ENCODE measurements at regions not wholly inside any gene's neighbourhood (a gene's known extent, or its start where the extent isn't known, plus 50 kb on each side); places are given as distances from the start of the nearest gene placed in this dataset.

GRCh38 chr21:36636439-36636838 is 62.5 kb upstream of the SIM2 start:
- no peak for TF ChIP-seq POLR2A (IDR thresholded peaks at IDR 0.05)
- no peak for TF ChIP-seq CTCF (IDR thresholded peaks at IDR 0.05)
- TF ChIP-seq POLR2AphosphoS5 (IDR thresholded peaks at IDR 0.05): no peak
